Suprapubic skin (tissue), 4 donors: ENCODE measurements at regions not wholly inside any gene's neighbourhood (a gene's known extent, or its start where the extent isn't known, plus 50 kb on each side); places are given as distances from the start of the nearest gene placed in this dataset.

Experiments used
- DNase-seq, 2 donors: peaks; one replicate each; pipeline ENCODE4 v3.0.0-alpha.2; 2019; ENCODE audit warnings: low spot score in 2 of 2
- H3K27ac ChIP-seq: fragments of 200-600 bp; sonication (generic); one replicate; pipeline ENCODE4 v1.5.1; 2019
- H3K27me3 ChIP-seq: fragments of 200-600 bp; sonication (generic); one replicate; pipeline ENCODE4 v1.5.1; 2019
- H3K36me3 ChIP-seq: fragments of 200-600 bp; sonication (generic); one replicate; pipeline ENCODE4 v1.5.1; 2019
- H3K4me1 ChIP-seq: fragments of 200-600 bp; sonication (generic); one replicate; pipeline ENCODE4 v1.5.1; 2019
- H3K4me3 ChIP-seq: fragments of 200-600 bp; sonication (generic); one replicate; pipeline ENCODE4 v1.5.1; 2019; ENCODE audit warnings: mild to moderate bottlenecking
- H3K9me3 ChIP-seq: fragments of 200-600 bp; sonication (generic); one replicate; pipeline ENCODE4 v1.5.1; 2019
- EP300 ChIP-seq: sonication (generic); formaldehyde crosslinking; IDR thresholded peaks from one replicate; pipeline ENCODE4 v1.6.1; 2017; ENCODE audit warnings: antibody characterized with exemption
- POLR2A ChIP-seq, 2 donors: fragments of 450-650 bp; IDR thresholded peaks; one replicate each; pipeline ENCODE4 v1.6.1; 2017; ENCODE audit warnings: antibody characterized with exemption in 2 of 2, mild to moderate bottlenecking in 2 of 2, moderate library complexity in 2 of 2
- POLR2AphosphoS5 ChIP-seq, 3 donors: sonication (generic); formaldehyde crosslinking; IDR thresholded peaks; one replicate each; pipeline ENCODE4 v1.6.1; 2017; ENCODE audit warnings: antibody characterized with exemption in 3 of 3
- WGBS: methylation state at CpG from one replicate; pipeline ENCODE4 v1.1.5; 2018; 5-methylcytosine and 5-hydroxymethylcytosine counted together
- TF ChIP-seq, protein P1 (sequence below), 2 donors: fragments of 200-600 bp in 1 of 2; fragments of 450-650 bp in 1 of 2; sonication (generic) in 1 of 2; IDR thresholded peaks; one replicate each; pipeline ENCODE4 v1.5.1; 2016 to 2019; ENCODE audit warnings: antibody characterized with exemption in 2 of 2, mild to moderate bottlenecking in 1 of 2, moderate library complexity in 1 of 2

DNA sequence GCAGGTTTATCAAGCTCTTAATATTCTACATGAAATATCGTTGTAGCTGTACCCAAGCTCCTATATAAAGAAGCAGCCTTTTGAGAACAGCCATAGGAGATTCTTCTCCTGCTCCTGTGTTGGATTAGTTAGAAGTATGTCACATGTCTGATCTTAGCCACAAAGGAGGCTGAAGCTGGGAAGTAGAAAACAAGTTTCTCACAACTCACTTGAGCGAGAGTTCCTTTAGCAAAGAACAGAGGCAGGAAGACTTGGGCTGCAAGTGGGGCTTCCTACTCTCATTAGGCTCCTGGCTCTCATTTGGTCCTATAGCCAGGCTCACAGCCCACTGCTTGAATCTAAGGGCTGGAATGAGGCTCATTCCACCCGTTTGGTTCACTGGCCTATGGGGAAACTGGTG lies 281.9 kb downstream of the BTG1 start:
- no peaks in the 10 kb centered on the region for H3K9me3 ChIP-seq
- 81% methylated on average over 3 of the region's 3 CpGs for WGBS
- TF ChIP-seq POLR2A (IDR thresholded peaks at IDR 0.05) = no peak
- TF ChIP-seq, protein P1, sequence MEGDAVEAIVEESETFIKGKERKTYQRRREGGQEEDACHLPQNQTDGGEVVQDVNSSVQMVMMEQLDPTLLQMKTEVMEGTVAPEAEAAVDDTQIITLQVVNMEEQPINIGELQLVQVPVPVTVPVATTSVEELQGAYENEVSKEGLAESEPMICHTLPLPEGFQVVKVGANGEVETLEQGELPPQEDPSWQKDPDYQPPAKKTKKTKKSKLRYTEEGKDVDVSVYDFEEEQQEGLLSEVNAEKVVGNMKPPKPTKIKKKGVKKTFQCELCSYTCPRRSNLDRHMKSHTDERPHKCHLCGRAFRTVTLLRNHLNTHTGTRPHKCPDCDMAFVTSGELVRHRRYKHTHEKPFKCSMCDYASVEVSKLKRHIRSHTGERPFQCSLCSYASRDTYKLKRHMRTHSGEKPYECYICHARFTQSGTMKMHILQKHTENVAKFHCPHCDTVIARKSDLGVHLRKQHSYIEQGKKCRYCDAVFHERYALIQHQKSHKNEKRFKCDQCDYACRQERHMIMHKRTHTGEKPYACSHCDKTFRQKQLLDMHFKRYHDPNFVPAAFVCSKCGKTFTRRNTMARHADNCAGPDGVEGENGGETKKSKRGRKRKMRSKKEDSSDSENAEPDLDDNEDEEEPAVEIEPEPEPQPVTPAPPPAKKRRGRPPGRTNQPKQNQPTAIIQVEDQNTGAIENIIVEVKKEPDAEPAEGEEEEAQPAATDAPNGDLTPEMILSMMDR (IDR thresholded peaks at IDR 0.05) = no peak
- no peaks in the 10 kb centered on the region for H3K36me3 ChIP-seq
- no peak overlapping the region for H3K27ac ChIP-seq
- H3K4me1 ChIP-seq = no peaks in the 10 kb centered on the region
- no peaks in the 10 kb centered on the region for H3K27me3 ChIP-seq
- no peak for DNase-seq
- no peak overlapping the region for H3K4me3 ChIP-seq

DNA sequence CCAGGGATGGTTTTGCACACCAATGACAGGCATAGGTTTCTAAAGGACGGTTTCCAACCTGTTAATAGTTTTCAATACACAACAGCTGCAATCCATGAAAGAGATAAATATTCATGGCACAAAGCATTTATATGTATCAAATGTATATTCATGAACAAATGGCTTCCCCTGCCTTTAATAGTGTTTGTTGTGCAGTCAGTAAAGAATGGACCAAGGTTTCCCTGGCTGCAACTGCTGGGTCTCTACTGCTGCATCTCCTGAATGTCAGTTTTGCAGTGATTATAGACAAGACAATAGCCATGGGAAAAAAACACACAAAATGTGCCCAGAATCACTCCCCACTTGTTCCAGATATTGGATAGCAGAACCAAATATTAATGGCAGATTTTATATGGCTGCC lies 284.1 kb downstream of the BTG1 start:
- Histone ChIP-seq H3K36me3 (no peaks in the 10 kb centered on the region), H3K27me3 (no peaks in the 10 kb centered on the region), H3K4me1 (no peaks in the 10 kb centered on the region), H3K4me3 (no peak overlapping the region), H3K27ac (no peak overlapping the region), H3K9me3 (no peaks in the 10 kb centered on the region)
- TF ChIP-seq POLR2AphosphoS5 (IDR thresholded peaks at IDR 0.05) = no peak
- TF ChIP-seq POLR2A (IDR thresholded peaks at IDR 0.05) = no peak
- TF ChIP-seq EP300 = no peak
- TF ChIP-seq, protein P1 (IDR thresholded peaks at IDR 0.05) = no peak
- 100% methylated on average over 1 of the region's 1 CpG for WGBS
- no peak for DNase-seq

DNA sequence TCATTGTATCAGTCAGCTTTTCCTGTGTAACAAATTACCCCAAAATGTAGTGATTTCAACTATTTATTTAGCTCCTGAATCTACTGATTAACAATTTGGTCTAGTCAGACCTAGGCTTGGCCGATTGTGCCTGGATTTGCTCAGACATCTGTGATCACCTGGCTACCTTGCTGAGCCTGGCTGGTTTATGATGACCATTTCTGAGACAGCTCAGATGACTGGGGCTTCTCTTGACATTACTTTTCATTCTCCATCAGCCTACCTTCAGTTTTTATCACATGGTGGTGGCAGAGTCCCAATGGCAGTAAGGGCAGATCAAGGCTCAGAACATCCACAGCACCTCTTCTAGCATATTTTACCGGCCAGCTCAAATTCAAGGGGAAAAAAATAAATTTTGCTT lies 286.3 kb downstream of the BTG1 start:
- no peaks in the 10 kb centered on the region for H3K36me3 ChIP-seq
- DNase-seq = no peak
- H3K27me3 ChIP-seq = no peaks in the 10 kb centered on the region
- no peak overlapping the region for H3K27ac ChIP-seq
- WGBS = 98% methylated on average over 2 of the region's 2 CpGs
- no peak overlapping the region for H3K4me3 ChIP-seq
- no peaks in the 10 kb centered on the region for H3K9me3 ChIP-seq
- TF ChIP-seq POLR2A (IDR thresholded peaks at IDR 0.05) = no peak
- no peak for TF ChIP-seq EP300
- TF ChIP-seq, protein P1 (IDR thresholded peaks at IDR 0.05) = no peak
- TF ChIP-seq POLR2AphosphoS5 (IDR thresholded peaks at IDR 0.05) = no peak
- peaks cover 14% of the 10 kb centered on the region for H3K4me1 ChIP-seq

DNA sequence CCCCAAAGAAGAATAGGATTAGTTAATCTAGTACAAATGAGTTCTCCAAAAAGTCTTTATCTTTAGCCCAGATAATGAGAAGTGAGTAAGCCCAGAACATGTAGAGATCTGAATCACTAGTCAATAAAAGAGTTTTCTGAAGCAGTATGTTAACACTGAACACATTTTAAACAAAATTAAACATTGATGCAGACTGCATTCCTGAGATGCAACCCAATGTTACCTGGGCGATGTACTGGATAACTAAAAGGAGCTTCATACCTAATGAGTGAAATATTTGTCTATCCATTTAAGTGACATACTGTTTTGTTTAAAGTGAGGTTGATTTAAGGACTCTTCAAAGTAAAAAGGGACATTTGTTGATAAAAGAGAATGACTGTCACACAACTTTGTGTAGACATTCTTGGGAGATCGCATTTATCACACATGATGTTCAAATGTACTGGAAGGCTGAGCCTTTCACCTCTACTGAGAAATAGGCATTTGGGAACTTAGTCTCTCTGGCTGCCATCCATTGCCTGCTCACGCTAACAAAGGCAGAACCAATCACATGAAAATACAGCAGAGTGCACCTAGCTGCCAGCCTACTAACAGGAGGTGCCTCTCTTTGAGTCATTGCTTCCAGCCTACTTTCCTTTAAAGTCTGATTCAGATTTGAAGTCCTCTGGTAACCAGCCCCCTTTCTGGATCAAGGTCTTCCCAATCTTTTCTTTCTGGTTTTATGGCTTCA lies 287.7 kb downstream of the BTG1 start:
- 85% methylated on average over 3 of the region's 3 CpGs for WGBS
- no peak for TF ChIP-seq POLR2A (IDR thresholded peaks at IDR 0.05)
- no peak for TF ChIP-seq POLR2AphosphoS5 (IDR thresholded peaks at IDR 0.05)
- TF ChIP-seq EP300 = no peak
- TF ChIP-seq, protein P1 (IDR thresholded peaks at IDR 0.05) = no peak
- Histone ChIP-seq H3K27ac (peak overlapping the region; percentile 24), H3K36me3 (no peaks in the 10 kb centered on the region), H3K9me3 (no peaks in the 10 kb centered on the region), H3K27me3 (no peaks in the 10 kb centered on the region), H3K4me1 (peaks cover 21% of the 10 kb centered on the region), H3K4me3 (no peak overlapping the region)
- DNase-seq = no peak

DNA sequence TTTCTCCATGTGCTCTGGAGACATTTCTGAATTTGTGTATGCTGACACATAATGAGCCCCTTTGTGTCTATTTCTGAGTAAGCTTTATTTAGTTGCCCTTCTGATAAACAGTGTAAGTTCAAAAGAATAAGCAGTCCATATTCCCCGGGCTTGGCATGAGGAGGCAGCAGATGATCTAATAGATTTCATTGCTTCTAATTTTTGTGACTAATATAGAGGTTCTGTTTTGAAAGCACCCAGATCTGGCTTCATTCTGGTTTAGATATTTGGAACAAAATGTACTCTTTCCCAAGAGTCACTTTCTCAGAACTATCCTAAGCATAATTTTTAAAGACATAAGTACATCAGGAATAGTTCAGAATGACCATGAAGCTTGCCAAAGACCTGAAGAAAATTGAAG lies 290.9 kb downstream of the BTG1 start:
- no peak for DNase-seq
- H3K4me3 ChIP-seq = no peak overlapping the region
- TF ChIP-seq POLR2AphosphoS5 (IDR thresholded peaks at IDR 0.05) (peak in 1 of 3 donors; percentile 10), EP300 (no peak)
- no peaks in the 10 kb centered on the region for H3K9me3 ChIP-seq
- H3K27me3 ChIP-seq = no peaks in the 10 kb centered on the region
- H3K4me1 ChIP-seq = peaks cover 21% of the 10 kb centered on the region
- 0% methylated on average over 1 of the region's 1 CpG for WGBS
- peak overlapping the region; percentile 50 for H3K27ac ChIP-seq
- no peaks in the 10 kb centered on the region for H3K36me3 ChIP-seq
